GM21515 (cell line): ENCODE measurements at regions not wholly inside any gene's neighbourhood (a gene's known extent, or its start where the extent isn't known, plus 50 kb on each side); places are given as distances from the start of the nearest gene placed in this dataset.

Source experiments
- ATAC-seq: cut with Tn5 transposase; IDR thresholded peaks from one replicate; pipeline ENCODE4 v1.9.1; 2021; ENCODE audit not compliant: unreplicated experiment

DNA sequence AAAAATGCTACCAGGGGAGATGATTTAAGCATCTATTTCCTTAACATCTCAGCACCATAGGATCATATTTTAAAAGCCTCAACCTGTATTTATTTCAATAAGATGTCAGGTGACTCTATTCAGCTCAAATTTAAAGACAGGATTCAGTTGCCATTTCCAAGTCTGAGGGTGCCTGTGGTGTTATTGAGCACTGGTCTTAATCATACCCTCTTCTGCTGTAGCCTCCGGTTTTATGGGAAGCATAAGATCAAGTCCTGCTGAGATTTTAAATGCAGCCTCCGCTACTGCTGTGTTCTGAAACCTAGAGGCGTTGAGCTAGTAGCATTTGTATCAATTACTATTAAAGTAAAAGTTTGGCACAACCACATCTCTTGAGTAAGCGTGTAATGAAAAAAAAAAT is 185.7 kb upstream of the NWD2 start:
- no peak for ATAC-seq

DNA sequence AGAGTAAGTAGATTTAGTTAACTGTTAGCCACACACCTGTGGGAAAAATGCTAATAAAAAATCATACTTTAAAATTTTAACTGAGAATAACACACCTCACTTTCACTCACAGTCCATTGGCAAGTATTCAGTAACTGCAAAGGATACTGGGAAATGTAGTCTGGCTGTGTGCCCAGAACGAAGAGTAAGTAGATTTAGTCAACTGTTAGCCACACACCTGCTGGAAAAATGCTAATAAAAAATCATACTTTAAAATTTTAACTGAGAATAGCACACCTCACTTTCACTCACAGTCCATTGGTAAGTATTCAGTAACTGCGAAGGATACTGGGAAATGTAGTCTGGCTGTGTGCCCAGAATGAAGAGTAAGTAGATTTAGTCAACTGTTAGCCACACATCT is 178.4 kb upstream of the NWD2 start:
- ATAC-seq = no peak

DNA sequence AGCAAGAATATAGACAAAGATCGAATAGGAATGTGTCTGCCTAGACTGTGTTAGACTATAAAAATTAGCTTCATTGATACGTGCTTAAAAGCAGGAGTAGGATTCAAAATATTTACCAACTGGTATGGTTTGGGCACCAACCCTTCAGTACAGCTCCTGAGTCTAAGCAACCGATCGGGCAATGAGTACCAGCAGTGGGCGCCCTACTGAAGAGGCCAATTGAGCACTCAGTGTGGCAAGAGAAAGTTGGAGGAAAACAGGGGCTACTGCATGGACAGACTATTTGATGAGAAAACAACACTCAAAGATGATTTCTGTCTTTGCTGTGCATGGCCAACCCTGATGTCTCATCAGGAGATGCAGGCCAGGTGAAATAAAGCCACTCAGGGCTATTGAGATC is 176.0 kb upstream of the NWD2 start:
- ATAC-seq = no peak

DNA sequence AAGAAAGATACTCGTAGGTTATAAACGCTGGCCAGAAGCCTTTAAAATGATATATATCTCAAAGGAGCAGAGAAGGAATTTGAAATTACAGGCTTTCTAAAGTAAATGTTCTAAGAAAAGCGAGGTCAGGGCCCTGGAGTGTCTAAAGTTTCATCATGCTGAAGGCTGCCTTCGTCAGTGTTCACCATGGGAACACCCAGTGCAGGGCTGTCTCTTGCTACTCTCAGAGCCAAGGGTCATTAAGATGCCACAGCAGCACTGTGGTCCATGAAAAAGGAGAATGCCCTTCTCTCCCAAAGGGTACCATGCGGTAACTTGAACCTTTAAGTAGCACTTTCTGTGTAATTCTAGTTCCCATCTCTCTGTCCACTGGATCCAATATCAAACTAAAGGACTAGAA is 174.5 kb upstream of the NWD2 start:
- ATAC-seq = no peak

DNA sequence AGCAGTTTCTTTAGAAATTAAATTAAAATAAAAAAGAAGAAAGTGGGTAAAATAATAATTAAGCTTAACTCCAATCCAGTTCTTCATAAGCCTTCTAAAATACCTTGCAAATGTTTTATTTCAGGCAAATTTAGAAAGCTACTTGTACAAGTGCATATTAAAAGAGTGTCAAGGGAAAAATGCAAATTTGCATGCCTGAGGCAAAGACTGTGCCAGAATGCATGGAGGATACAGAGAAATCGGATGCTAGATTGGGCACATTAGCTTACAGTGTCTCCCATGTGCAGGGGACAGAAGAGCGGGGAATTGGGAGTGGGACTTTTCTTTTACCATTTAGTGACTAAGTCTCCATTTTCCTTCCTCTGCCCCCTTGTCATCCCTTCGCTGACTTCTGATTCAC is 173.0 kb upstream of the NWD2 start:
- ATAC-seq = no peak

DNA sequence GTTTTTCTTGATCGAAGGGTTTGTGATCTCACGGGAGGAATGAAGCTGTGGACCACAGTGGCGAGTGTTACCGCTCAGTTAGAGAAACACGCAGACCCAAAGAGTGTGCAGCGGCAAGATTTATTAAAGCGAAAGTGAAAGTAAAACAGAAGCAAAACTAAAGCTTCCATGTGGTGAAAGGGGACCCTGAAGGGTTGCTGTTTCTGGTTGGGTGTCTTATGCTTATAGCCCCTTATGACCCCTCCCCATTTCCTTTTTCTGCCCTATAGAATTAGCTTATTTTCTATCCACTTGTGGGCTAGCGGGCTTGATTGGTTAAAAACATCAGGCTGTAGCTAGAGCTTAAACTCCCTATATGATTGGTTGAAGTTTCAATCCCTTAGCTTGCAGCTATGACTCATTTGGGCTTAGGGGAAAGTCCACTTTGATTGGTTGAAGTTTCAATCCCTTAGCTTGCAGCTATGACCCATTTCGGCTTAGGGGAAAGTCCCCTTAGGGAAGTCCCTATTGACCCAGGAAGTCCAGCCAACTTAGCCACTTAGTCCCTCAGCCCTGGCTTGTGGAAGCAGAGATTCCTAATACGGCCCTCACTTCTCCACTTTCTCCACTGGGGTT is 171.2 kb upstream of the NWD2 start:
- ATAC-seq = no peak

DNA sequence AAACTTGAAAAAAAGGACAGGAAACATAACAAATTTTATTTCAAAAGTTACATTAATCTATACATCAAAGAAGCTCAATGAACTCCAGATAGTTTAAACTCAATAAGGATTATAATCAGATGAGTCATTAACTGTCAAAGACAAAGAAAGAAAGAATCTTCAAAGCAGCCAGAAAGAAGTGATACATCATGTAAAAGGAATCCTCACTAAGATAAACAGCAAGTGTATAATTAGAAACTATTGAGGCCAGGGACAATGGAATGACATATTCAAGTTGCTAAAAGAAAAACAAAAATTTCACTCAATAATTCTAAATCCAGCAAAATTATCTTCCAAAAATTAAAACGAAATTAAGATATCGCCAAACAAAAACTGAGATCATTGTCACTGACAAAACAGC is 161.6 kb upstream of the NWD2 start:
- no peak for ATAC-seq

DNA sequence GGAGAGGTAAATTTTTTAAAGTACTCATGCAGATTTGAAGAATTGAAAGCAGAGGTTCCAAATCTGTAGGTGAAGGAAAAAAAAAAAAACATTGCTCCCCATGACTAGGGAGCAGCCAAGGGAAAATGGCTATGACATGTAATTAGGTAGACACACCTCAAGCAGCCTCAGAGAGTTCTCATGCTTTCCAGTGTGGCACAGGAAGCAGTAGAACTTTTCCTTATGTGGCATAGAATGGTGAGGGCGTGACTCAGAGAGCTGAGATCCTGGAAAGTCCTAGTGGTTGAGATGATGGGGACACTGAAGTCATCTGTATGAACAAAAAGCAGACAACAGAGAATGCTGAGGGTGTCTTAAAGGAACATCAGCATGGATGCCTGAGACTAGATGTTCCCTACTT is 148.6 kb upstream of the NWD2 start:
- ATAC-seq = no peak

DNA sequence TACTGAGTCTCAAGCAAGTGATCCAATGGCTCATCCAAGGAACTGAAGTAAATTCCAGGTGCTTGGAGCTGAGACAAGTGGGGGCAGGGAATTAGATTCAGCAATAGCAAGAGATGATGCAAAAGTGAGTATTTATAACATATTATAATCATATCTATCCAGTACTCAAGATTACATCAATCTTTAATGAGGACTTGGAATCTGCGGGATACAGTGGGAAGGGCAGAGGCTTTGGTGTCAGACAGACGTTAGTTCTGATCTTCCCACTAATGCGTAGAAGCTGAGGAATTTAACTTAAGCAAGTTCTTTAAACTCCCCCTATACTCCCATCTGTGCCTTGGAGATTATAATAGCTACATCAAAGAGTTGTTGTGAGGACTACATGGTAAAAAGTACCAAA is 143.4 kb upstream of the NWD2 start:
- ATAC-seq = no peak

DNA sequence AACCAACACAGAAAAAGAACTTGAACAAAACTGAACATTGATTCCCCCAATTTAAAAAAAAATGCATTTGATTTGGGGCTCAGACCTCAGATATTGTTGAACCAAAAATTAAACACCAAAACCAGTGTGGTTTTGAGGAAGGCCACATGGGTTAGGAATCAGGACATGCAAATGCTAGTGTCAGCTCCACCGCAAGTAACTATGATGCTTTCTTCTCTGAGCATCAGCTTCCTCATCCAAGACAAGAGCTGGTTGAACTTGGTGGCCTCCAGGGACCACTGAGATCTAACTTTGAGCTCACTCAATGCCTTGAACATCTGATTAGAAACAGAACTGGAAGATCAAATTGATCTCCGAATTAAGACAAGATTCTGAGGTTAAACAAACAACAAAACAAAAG is 142.9 kb upstream of the NWD2 start:
- ATAC-seq = no peak

DNA sequence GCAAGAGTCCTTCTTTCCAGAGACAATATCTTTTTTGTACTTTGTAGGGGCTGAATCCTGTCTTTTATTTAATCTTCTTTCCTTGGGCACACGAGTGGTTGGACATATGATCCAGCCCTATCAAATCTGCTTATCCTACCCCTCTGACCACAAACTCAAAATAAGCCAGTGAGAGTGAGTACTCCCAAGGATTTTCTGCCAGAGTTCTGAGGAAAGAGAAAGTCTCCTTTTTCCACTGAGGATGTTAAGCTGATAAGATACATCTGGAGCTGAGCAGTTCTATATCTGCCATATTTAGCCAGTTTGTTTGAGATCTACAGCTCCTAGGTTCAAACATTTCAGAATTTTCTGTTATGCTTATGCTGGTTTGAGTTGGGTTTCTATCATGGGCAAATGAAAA is 134.8 kb upstream of the NWD2 start:
- ATAC-seq = no peak

DNA sequence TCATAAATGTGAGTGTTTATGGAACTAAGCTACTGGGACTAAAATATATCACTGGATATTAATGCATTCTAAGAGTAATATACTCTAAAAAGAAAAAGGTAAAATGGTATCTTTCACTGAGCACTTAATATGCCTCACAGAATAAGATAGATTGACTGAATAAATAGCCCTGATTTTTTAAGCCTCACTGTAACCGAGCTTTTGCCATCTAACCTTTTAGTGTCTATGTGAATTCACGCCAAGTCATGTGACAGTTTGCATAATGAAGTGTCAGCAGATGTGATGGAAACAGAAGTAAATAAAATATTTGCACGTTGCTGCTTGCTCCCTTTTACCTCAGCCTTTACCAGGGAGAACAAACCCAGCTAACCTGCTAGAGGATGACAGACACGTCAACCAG is 119.7 kb upstream of the NWD2 start:
- ATAC-seq = no peak

DNA sequence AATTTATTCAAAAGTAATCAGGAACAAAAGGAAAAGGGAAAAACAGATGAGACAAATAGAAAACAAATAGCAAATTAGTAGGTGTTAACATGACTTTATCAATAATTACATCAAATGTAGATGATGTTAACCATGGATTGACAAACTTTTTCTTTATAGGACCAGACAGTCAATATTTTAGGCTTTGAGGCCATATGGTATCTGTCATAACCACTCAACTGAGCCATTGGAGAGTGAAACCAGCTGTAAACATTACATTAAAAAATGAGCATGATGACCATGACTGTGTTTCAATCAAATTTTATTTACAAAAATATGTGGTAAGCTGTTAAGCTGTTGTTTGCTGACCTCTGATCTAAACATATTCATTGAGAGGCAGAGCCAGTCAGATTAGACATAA is 118.5 kb upstream of the NWD2 start:
- no peak for ATAC-seq

DNA sequence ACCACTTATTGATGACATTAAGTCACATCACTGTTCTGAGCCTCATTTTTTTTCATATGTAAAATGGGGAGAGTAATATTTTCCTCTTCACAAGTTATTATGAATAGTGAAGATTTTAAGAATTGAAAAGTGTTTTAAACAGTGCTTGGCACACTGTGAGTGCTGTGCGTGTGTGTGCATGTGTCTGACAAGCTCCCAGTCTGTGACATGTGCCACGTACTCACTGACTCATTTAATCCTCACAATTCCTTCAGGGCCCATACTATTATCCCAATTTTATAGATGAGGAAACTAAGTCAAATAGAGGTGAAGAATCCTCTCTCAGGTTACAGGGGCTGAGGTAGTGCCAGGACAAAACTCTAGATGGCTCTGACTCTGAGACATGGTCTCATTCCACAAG is 114.1 kb upstream of the NWD2 start:
- ATAC-seq = no peak

DNA sequence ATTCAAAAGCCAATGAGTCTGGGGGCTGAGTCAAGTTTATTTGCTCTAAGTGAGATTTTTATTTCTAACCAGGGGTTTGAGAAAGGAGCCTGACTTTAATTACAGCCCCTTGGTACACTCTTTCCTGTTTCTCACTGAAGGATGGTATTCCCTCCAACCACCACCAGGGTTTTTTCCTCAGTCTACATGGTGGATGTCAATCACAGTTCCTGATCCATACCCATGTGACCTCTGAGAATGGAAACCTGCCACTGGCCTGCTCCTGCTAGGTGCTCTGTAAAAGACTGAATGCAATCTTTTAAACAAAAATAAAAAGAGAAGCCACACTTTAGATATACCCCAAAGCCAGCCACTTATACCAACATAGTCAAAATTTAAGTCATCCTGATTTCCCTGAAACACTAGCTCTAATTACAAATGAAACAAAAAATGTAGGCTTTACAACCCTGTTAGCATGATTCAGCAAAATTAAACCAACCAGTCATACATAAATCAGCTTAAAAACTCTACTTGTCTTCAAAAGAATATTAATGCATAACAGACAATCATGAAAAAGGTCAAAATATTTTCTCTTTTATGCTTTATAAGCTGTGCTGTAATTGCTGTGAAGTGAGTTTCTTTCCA is 112.1 kb upstream of the NWD2 start:
- ATAC-seq = no peak

DNA sequence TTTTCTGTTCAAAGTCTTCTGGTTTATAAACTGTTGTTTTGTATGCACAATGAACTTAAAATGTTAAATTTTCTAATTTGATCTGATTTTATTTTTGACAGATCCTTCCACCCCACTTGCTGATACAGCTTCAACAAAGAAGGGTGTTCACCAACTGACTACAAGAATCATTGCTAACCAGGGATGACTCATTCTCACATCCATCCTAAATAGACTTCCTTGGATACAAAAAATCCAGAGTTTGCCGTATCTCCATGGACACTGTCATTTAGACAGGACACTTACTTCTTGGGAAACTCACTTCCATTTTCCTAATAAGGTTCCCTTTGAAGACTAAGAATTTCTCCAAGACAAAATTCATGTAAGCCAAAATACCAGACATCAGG is 111.6 kb upstream of the NWD2 start:
- ATAC-seq = no peak

DNA sequence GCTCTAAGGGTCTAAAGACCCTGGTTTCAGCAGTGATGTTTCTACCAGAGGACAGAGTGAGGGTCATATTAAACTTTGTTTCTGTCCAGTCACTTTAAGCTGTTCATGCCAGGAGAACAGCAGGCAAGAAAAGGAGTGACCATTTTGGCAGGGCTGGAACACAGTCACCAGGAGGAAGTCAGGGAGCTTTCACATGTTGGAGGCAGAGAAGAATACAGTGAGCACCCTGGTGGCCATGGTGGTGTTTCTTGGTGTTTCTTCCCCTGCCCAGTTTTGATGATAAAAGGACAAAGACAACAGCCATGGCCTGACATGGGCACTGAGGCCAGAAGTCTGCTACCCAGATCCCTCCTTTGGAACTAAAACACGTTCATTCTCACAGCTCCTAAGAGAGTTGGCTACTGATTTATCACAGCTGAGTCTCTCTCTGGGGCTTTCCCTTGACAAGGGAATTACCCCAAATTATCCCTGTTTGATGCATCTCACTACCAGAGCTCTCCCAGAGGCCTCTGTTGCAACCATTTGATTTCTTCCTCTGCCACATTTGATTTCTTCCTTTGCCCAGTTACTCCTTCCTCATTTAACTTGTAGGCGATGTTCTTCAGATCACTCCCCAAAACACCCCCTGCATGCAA is 106.4 kb upstream of the NWD2 start:
- ATAC-seq = peak; percentile 82

DNA sequence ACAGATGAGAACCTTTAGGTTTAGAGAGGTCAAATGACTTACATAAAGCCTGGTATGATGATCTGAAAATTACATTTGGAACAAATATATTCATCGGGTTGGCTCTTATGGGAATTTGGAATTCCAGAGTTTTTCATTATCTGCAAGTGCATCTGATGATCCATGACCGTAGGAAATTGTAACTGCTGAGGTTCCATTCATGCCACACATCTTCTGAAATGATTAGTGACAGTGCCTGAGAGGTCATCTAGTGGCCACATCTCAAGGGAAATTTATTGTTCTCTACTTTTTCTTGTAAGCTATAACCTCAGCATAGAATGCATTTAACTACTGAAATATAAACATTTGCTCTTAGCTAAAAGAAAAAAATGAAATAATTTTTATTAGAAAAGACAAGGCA is 105.8 kb upstream of the NWD2 start:
- no peak for ATAC-seq

DNA sequence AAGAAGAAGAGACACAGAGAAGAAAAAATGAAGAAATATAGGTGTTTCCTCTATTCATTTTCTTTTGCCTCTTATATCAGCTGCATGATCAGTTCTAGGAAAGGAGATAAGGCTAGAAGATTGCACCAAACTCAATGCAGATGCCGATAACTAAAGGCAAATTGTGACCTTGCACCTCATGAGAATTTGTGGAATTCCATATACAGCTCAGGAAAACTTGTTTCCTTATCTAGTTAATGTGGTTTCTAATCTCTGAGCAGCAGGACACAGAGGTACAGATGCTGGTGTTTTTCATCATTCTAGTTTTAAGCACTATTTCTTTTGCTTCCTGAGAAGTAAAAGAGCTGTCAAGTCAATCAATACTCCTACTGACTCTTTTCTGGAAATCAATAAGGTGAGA is 104.6 kb upstream of the NWD2 start:
- ATAC-seq = no peak

DNA sequence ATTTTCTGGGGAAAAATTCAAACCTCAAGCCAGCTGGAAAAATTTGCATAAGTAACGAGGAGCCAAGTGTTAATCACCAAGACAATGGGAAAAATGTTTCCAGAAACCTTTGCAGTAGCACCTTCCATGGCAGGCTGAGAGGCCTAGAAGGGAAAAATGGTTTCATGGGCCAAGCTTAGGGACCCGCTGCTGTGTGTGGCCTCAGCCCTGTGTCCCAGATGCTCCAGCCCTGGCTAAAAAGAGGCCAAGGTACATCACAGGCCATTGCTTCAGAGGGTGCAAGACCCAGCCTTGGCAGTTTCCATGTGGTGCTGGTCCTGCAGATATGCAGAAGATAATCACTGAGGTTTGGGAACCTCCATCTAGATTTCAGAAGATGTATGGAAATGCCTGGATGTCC is 98.3 kb upstream of the NWD2 start:
- ATAC-seq = no peak

DNA sequence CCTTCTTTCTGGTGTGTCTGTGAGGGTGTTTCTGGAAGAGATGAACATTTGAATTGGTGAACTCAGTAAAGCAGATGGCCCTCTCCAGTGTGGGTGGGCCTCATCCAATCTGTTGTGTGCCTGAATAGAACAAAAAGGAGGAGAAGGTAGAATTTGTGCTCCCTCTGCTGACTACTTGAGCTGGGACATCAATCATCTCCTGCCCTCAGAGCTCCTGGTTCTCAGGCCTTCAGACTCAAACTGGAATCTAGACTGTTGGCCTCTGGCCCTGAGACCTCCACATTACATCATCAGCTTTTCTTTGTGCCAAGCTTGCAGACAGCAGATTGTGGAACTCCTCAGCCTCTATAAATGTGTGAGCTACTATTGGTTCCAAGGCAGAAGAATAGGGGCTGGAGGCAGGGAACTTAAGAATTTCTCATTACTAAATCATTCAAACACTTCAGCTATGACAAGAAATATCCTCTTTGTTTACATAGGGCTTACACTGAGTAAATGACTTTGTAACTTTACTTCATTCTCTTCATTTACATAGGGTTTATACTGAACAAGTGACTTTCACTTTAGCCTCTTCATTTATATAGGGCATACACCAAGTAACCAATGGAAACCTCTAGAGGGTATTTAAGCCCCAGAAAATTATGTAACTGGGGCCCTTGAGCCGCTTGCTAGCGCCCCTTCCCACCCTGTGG is 86.9 kb upstream of the NWD2 start:
- no peak for ATAC-seq

DNA sequence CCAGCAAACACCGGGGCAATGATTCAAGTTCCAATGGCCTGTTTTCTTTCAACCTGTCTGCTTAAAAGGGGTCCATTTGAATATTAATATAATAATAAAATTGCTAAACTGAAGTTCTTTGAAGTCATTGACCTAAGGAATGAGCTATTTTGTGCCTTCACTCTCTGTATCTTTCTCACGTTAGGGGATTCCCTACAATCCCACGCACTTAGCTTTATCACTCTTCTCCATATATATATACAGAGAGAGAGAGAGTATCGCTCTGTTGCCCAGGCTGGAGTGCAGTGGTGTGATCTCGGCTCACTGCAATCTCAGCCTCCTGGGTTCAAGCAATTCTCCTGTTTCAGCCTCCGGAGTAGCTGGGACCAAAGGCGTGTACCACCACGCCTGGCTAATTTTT is 83.9 kb upstream of the NWD2 start:
- no peak for ATAC-seq
